Fibroblast of lung (primary cell): ENCODE measurements at regions not wholly inside any gene's neighbourhood (a gene's known extent, or its start where the extent isn't known, plus 50 kb on each side); places are given as distances from the start of the nearest gene placed in this dataset.

ENCODE experiments used
- EZH2 ChIP-seq: IDR thresholded peaks from 2 replicates; pipeline ENCODE4 v1.5.1; 2012; ENCODE audit warnings: low read length, control low read depth, mild to moderate bottlenecking; ENCODE audit errors: missing control alignments
- TF ChIP-seq, protein P1 (sequence below), 2 donors: IDR thresholded peaks in 1 of 2; conservative IDR thresholded peaks in 1 of 2; 1 replicate in 1 of 2; 2 replicates in 1 of 2; pipeline ENCODE4 v1.5.1; 2011 to 2012; ENCODE audit warnings: low read length in 2 of 2, control low read depth in 1 of 2, inconsistent platforms in 1 of 2, low read depth in 1 of 2, mild to moderate bottlenecking in 1 of 2

- no peak for TF ChIP-seq EZH2
- TF ChIP-seq, protein P1, sequence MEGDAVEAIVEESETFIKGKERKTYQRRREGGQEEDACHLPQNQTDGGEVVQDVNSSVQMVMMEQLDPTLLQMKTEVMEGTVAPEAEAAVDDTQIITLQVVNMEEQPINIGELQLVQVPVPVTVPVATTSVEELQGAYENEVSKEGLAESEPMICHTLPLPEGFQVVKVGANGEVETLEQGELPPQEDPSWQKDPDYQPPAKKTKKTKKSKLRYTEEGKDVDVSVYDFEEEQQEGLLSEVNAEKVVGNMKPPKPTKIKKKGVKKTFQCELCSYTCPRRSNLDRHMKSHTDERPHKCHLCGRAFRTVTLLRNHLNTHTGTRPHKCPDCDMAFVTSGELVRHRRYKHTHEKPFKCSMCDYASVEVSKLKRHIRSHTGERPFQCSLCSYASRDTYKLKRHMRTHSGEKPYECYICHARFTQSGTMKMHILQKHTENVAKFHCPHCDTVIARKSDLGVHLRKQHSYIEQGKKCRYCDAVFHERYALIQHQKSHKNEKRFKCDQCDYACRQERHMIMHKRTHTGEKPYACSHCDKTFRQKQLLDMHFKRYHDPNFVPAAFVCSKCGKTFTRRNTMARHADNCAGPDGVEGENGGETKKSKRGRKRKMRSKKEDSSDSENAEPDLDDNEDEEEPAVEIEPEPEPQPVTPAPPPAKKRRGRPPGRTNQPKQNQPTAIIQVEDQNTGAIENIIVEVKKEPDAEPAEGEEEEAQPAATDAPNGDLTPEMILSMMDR (conservative IDR thresholded peaks at IDR 0.05 in 1 of 2, IDR thresholded peaks at IDR 0.05 in 1 of 2; ENCODE audit: low read depth in 1 of 2, low read length in 2 of 2): no peak
Measured at GRCh38 chr1:103901072-103901471, 151.4 kb downstream of the AMY1C start.
